IMR-90 (cell line): ENCODE measurements at regions not wholly inside any gene's neighbourhood (a gene's known extent, or its start where the extent isn't known, plus 50 kb on each side); places are given as distances from the start of the nearest gene placed in this dataset.

Experiments used
- ATAC-seq: fragments of 200-7000 bp; cut with Tn5 transposase; 2 replicates; pipeline ENCODE4 v1.9.1; 2020; ENCODE audit warnings: low read depth, mild to moderate bottlenecking, moderate library complexity
- BruUV-seq: library from RNA; stranded (reverse); fragments of 400-500 nt; replicated peaks from 2 replicates; lab custom pipeline; 2021; lab: Mats Ljungman, UMichigan
- CTCF ChIA-PET: fragments of 300-600 bp; formaldehyde crosslinking; extraction: SDS; loops from one replicate; lab custom pipeline; 2021; ENCODE audit warnings: antibody characterized with exemption; lab: Yijun Ruan, JAX
- POLR2A ChIA-PET: fragments of 300-600 bp; sonication (Branson Sonifier 250); formaldehyde crosslinking; loops from one replicate; lab custom pipeline; 2022; ENCODE audit warnings: antibody characterized with exemption; ENCODE audit not compliant: unreplicated experiment; lab: Charles Lee
- DNase-seq: peaks from one replicate; pipeline ENCODE4 v3.0.0; 2013
- H2AFZ ChIP-seq: replicated peaks from 2 replicates; pipeline ENCODE3; 2013; ENCODE audit warnings: low read length, mild to moderate bottlenecking; ENCODE audit not compliant: poor library complexity
- H2AK5ac ChIP-seq: 2 replicates; pipeline ENCODE4 v1.6.1; 2013; ENCODE audit warnings: low read depth, low read length, inconsistent platforms
- H2AK9ac ChIP-seq: replicated peaks from 2 replicates; pipeline ENCODE3; 2013; ENCODE audit warnings: mild to moderate bottlenecking, low read depth, low read length, moderate library complexity; ENCODE audit not compliant: poor library complexity
- H2BK120ac ChIP-seq: 2 replicates; pipeline ENCODE4 v1.6.1; 2013; ENCODE audit warnings: low read depth, low read length, inconsistent platforms
- H2BK15ac ChIP-seq: 3 replicates; pipeline ENCODE4 v1.6.1; 2013; ENCODE audit warnings: low read depth, low read length, inconsistent platforms
- H2BK20ac ChIP-seq: 2 replicates; pipeline ENCODE4 v1.6.1; 2013; ENCODE audit warnings: low read depth, mild to moderate bottlenecking, inconsistent platforms, low read length, moderate library complexity
- H2BK5ac ChIP-seq: 2 replicates; pipeline ENCODE4 v1.6.1; 2013; ENCODE audit warnings: mild to moderate bottlenecking, low read depth, low read length, inconsistent platforms; ENCODE audit not compliant: poor library complexity, severe bottlenecking
- H3K14ac ChIP-seq: replicated peaks from 2 replicates; pipeline ENCODE4 v1.6.1; 2013; ENCODE audit warnings: low read depth, low read length, inconsistent platforms
- H3K18ac ChIP-seq: 2 replicates; pipeline ENCODE4 v1.6.1; 2013; ENCODE audit warnings: low read depth, low read length, control low read depth
- H3K23ac ChIP-seq: 2 replicates; pipeline ENCODE4 v1.6.1; 2013; ENCODE audit warnings: low read depth, low read length, inconsistent platforms
- H3K27ac ChIP-seq: 2 replicates; pipeline ENCODE4 v1.5.1; 2013; ENCODE audit warnings: mild to moderate bottlenecking, control low read depth, low read length; ENCODE audit not compliant: insufficient read depth
- H3K27me3 ChIP-seq: 2 replicates; pipeline ENCODE4 v1.6.1; 2013; ENCODE audit warnings: low read length; ENCODE audit not compliant: control insufficient read depth, insufficient read depth
- H3K36me3 ChIP-seq: 2 replicates; pipeline ENCODE4 v1.6.1; 2013; ENCODE audit warnings: low read length, mixed read lengths; ENCODE audit not compliant: control insufficient read depth, insufficient read depth
- H3K4ac ChIP-seq: 2 replicates; pipeline ENCODE4 v1.6.1; 2013; ENCODE audit warnings: low read depth, low read length, inconsistent platforms
- H3K4me1 ChIP-seq: 2 replicates; pipeline ENCODE4 v1.6.1; 2013; ENCODE audit warnings: low read length, mixed read lengths; ENCODE audit not compliant: control insufficient read depth, insufficient read depth
- H3K4me2 ChIP-seq: 2 replicates; pipeline ENCODE4 v1.6.1; 2013; ENCODE audit warnings: low read depth, mild to moderate bottlenecking, control low read depth, low read length, moderate library complexity
- H3K4me3 ChIP-seq: 2 replicates; pipeline ENCODE4 v1.5.1; 2013; ENCODE audit warnings: low read depth, mild to moderate bottlenecking, control low read depth, low read length, moderate library complexity; ENCODE audit not compliant: insufficient read depth
- H3K56ac ChIP-seq: 2 replicates; pipeline ENCODE4 v1.6.1; 2013; ENCODE audit warnings: low read length, inconsistent platforms; ENCODE audit not compliant: insufficient read depth; ENCODE audit errors: extremely low read depth
- H3K79me1 ChIP-seq, 2 experiments: 2 replicates each; pipeline ENCODE4 v1.6.1; 2013; ENCODE audit warnings: low read length in 2 of 2, inconsistent platforms in 1 of 2, low read depth in 1 of 2
- H3K9ac ChIP-seq: 2 replicates; pipeline ENCODE4 v1.6.1; 2013; ENCODE audit warnings: low read depth, low read length, control low read depth
- H3K9me1 ChIP-seq: 2 replicates; pipeline ENCODE4 v1.6.1; 2013; ENCODE audit warnings: low read length, inconsistent platforms; ENCODE audit not compliant: insufficient read depth
- H3K9me3 ChIP-seq: 2 replicates; pipeline ENCODE4 v1.6.1; 2013; ENCODE audit warnings: low read length; ENCODE audit not compliant: control insufficient read depth, insufficient read depth
- H4K20me1 ChIP-seq: 2 replicates; pipeline ENCODE4 v1.6.1; 2013; ENCODE audit warnings: low read length, inconsistent platforms; ENCODE audit not compliant: insufficient read depth
- H4K5ac ChIP-seq: 2 replicates; pipeline ENCODE4 v1.6.1; 2013; ENCODE audit warnings: mild to moderate bottlenecking, low read depth, low read length, control low read depth
- H4K8ac ChIP-seq, 2 experiments: 2 replicates each; pipeline ENCODE4 v1.6.1; 2013; ENCODE audit warnings: low read depth in 2 of 2, low read length in 2 of 2, control low read depth in 1 of 2, inconsistent platforms in 1 of 2
- H4K91ac ChIP-seq: 2 replicates; pipeline ENCODE4 v1.6.1; 2013; ENCODE audit warnings: low read depth, low read length, inconsistent platforms; ENCODE audit not compliant: insufficient read depth
- CEBPB ChIP-seq: IDR thresholded peaks from 2 replicates; pipeline ENCODE4 v1.6.1; 2012; ENCODE audit warnings: low read depth, low read length, improper control_type of control experiment
- CHD1 ChIP-seq: IDR thresholded peaks from 2 replicates; pipeline ENCODE4 v1.6.1; 2012; ENCODE audit warnings: low read depth, low read length, improper control_type of control experiment
- CTCF ChIP-seq: conservative IDR thresholded peaks from 2 replicates; pipeline ENCODE4 v1.5.1; 2012; ENCODE audit warnings: mild to moderate bottlenecking, low read depth, low read length, improper control_type of control experiment
- ELK1 ChIP-seq: fragments of 150-350 bp; IDR thresholded peaks from 2 replicates; pipeline ENCODE4 v1.6.1; 2016; ENCODE audit warnings: low read depth, mild to moderate bottlenecking, low read length, moderate library complexity, borderline replicate concordance
- MAFK ChIP-seq: IDR thresholded peaks from 2 replicates; pipeline ENCODE4 v1.6.1; 2012; ENCODE audit warnings: low read depth, low read length, improper control_type of control experiment
- MAZ ChIP-seq: IDR thresholded peaks from 2 replicates; pipeline ENCODE4 v1.6.1; 2012; ENCODE audit warnings: low read depth, mild to moderate bottlenecking, low read length, improper control_type of control experiment, moderate library complexity, borderline replicate concordance
- MXI1 ChIP-seq: IDR thresholded peaks from 2 replicates; pipeline ENCODE4 v1.6.1; 2012; ENCODE audit warnings: low read depth, mild to moderate bottlenecking, low read length, moderate library complexity, borderline replicate concordance
- NFE2L2 ChIP-seq: fragments of 150-350 bp; IDR thresholded peaks from 2 replicates; pipeline ENCODE4 v1.6.1; 2016; ENCODE audit warnings: low read depth, mild to moderate bottlenecking, low read length
- RAD21 ChIP-seq: IDR thresholded peaks from 2 replicates; pipeline ENCODE4 v1.6.1; 2012; ENCODE audit warnings: low read length, improper control_type of control experiment
- RFX5 ChIP-seq: IDR thresholded peaks from 2 replicates; pipeline ENCODE4 v1.8.0; 2012; ENCODE audit warnings: low read depth, mild to moderate bottlenecking, low read length, moderate library complexity
- SMC3 ChIP-seq: fragments of 150-350 bp; IDR thresholded peaks from 2 replicates; pipeline ENCODE4 v1.6.1; 2016; ENCODE audit warnings: low read depth, mild to moderate bottlenecking, antibody characterized with exemption, low read length, moderate library complexity
- USF2 ChIP-seq: fragments of 150-350 bp; IDR thresholded peaks from 2 replicates; pipeline ENCODE4 v1.6.1; 2017; ENCODE audit warnings: mild to moderate bottlenecking, antibody characterized with exemption, low read length, low read depth
- WGBS, 2 experiments: methylation state at CpG; one replicate each; pipeline versions ENCODE4 v1.1.5 to v1.1.7; 2013; ENCODE audit warnings: missing lambda C conversion rate in 2 of 2; ENCODE audit not compliant: insufficient read length in 1 of 2; ENCODE audit errors: extremely low coverage in 2 of 2; 5-methylcytosine and 5-hydroxymethylcytosine counted together
- dilution Hi-C: fragments of 300-500 bp; cut with HindIII; formaldehyde crosslinking; loops from one replicate; pipeline ENCODE4 v1.14.3; 2018; ENCODE audit warnings: low sequenced_read_pairs; ENCODE audit not compliant: unreplicated experiment
- in situ Hi-C: fragments of 300-500 bp; cut with MboI; formaldehyde crosslinking; loops from 3 replicates; pipeline ENCODE4 v1.14.3; 2019; ENCODE audit warnings: low sequenced_read_pairs, inconsistent platforms, mixed read lengths
- intact Hi-C: fragments of 100-400 bp; cut with micrococcal nuclease; formaldehyde crosslinking; loops from 2 replicates; pipeline ENCODE4 v1.10.0; 2022

GRCh38 chr10:53063805-53064204 is 291.2 kb upstream of the MBL2 start:
- Histone ChIP-seq H3K27ac (no peak overlapping the region), H2BK120ac (no peak overlapping the region), H3K9me1 (no peaks in the 10 kb centered on the region), H3K9ac (no peak overlapping the region), H3K18ac (no peak overlapping the region), H3K14ac (no peak overlapping the region), H3K79me1 (no peaks in the 10 kb centered on the region), H3K4ac (no peak overlapping the region), H3K56ac (no peak overlapping the region), H4K8ac (no peak overlapping the region), H3K23ac (no peak overlapping the region), H4K20me1 (no peaks in the 10 kb centered on the region), H4K91ac (no peak overlapping the region), H3K9me3 (no peaks in the 10 kb centered on the region), H3K4me1 (no peaks in the 10 kb centered on the region), H2BK15ac (no peak overlapping the region), H2AK9ac (no peak overlapping the region), H3K36me3 (no peaks in the 10 kb centered on the region), H2BK20ac (no peak overlapping the region), H3K4me3 (no peak overlapping the region), H2AK5ac (no peak overlapping the region), H3K4me2 (no peak overlapping the region), H3K27me3 (no peaks in the 10 kb centered on the region), H2BK5ac (no peak overlapping the region), H2AFZ (no peak overlapping the region), H4K5ac (no peak overlapping the region)
- in situ Hi-C loops (no loop called here), dilution Hi-C loops (no loop called here), intact Hi-C loops (no loop called here)
- ATAC-seq (no peak), DNase-seq (no peak)
- CTCF ChIA-PET, result no interaction called here
- TF ChIP-seq MXI1, result no peak
- TF ChIP-seq MAZ, result no peak
- no peak for TF ChIP-seq RFX5
- no peak for TF ChIP-seq ELK1
- TF ChIP-seq CTCF, result no peak
- TF ChIP-seq SMC3, result no peak
- TF ChIP-seq CHD1, result no peak
- TF ChIP-seq USF2, result no peak
- TF ChIP-seq RAD21, result no peak
- TF ChIP-seq NFE2L2, result no peak
- TF ChIP-seq MAFK, result no peak
- no peak for TF ChIP-seq CEBPB
- POLR2A ChIA-PET, result no interaction called here
- no TSS peak for BruUV-seq
- WGBS, 2 experiments, result no CpG with 5 or more reads among the region's 3 CpGs
